ENCODE measurements at regions not wholly inside any gene's neighbourhood (a gene's known extent, or its start where the extent isn't known, plus 50 kb on each side); places are given as distances from the start of the nearest gene placed in this dataset.

DNA sequence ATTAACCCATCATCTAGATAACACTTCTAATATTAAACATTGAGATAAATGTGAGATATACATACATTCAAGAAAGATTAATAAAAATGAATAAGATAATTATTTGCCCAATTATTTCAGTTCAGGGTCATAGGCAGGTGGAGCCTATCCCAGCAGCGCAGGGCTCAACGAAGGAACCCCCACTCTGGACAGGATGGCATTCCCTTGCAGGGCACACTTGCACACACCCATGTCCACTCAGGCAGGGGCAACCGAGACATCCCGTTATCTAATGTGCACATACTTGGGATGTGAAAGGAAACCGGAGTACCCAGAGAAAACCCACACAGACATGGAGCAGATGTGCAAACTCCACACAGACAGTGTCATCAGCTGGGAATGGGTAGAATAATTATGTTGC lies 175.4 kb upstream of the CMC1 start:
- no peak for TF ChIP-seq POLR2A (IDR thresholded peaks at IDR 0.05; ENCODE audit: low read depth, low read length)
- TF ChIP-seq, protein P1, sequence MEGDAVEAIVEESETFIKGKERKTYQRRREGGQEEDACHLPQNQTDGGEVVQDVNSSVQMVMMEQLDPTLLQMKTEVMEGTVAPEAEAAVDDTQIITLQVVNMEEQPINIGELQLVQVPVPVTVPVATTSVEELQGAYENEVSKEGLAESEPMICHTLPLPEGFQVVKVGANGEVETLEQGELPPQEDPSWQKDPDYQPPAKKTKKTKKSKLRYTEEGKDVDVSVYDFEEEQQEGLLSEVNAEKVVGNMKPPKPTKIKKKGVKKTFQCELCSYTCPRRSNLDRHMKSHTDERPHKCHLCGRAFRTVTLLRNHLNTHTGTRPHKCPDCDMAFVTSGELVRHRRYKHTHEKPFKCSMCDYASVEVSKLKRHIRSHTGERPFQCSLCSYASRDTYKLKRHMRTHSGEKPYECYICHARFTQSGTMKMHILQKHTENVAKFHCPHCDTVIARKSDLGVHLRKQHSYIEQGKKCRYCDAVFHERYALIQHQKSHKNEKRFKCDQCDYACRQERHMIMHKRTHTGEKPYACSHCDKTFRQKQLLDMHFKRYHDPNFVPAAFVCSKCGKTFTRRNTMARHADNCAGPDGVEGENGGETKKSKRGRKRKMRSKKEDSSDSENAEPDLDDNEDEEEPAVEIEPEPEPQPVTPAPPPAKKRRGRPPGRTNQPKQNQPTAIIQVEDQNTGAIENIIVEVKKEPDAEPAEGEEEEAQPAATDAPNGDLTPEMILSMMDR (IDR thresholded peaks at IDR 0.05; ENCODE audit: extremely low read depth in 1 of 2, insufficient read depth in 1 of 2, low read depth in 1 of 2, low read length in 2 of 2): no peak
- no peak for TF ChIP-seq MYC (IDR thresholded peaks at IDR 0.05; ENCODE audit: low read depth, low read length)
- no peak for TF ChIP-seq GATA2 (IDR thresholded peaks at IDR 0.05; ENCODE audit: insufficient read depth, insufficient read length, low read depth, low read length)
- TF ChIP-seq POLR2AphosphoS5 (IDR thresholded peaks at IDR 0.05; ENCODE audit: insufficient read depth, low read depth, low read length): no peak
- no peak for TF ChIP-seq EZH2 (IDR thresholded peaks at IDR 0.05; ENCODE audit: borderline replicate concordance, low read depth, low read length, severe bottlenecking)
